Body of pancreas (tissue), 4 donors: ENCODE measurements at regions not wholly inside any gene's neighbourhood (a gene's known extent, or its start where the extent isn't known, plus 50 kb on each side); places are given as distances from the start of the nearest gene placed in this dataset.

Experiments used
- CTCF ChIP-seq, 7 experiments: fragments of 450-650 bp in 4 of 7; fragments of 200-600 bp in 3 of 7; sonication (generic) in 3 of 7; IDR thresholded peaks; one replicate each; pipeline ENCODE4 v1.5.1; 2016 to 2019; ENCODE audit warnings: antibody characterized with exemption in 7 of 7
- POLR2A ChIP-seq, 3 donors: fragments of 450-650 bp; IDR thresholded peaks; one replicate each; pipeline ENCODE4 v1.6.1; 2016; ENCODE audit warnings: antibody characterized with exemption in 3 of 3, mild to moderate bottlenecking in 2 of 3

- TF ChIP-seq POLR2A (IDR thresholded peaks at IDR 0.05) (no peak), CTCF (IDR thresholded peaks at IDR 0.05) (no peak)
These were observed 1299.8 kb upstream of the TMEM132C start for GRCh38 chr12:126967152-126967551.
